ENCODE measurements at regions not wholly inside any gene's neighbourhood (a gene's known extent, or its start where the extent isn't known, plus 50 kb on each side); places are given as distances from the start of the nearest gene placed in this dataset.

GRCh38 chr13:74000876-74001275, 133.3 kb downstream of the KLF12 start:
- Mint-ChIP-seq H3K27me3 (ENCODE audit: low read depth) (no peaks in the 10 kb centered on the region), H3K36me3 (no peaks in the 10 kb centered on the region), H3K4me1 (no peaks in the 10 kb centered on the region), H3K27ac (no peak overlapping the region), H3K9me3 (no peaks in the 10 kb centered on the region), H3K4me3 (no peak overlapping the region)
- ChIA-PET CTCF (no interaction called here), POLR2A (no interaction called here)
- no peak for ATAC-seq
- TF ChIP-seq ZNF281 (CRISPR knock-in tag; IDR thresholded peaks at IDR 0.05) (no peak), CREB1 (CRISPR knock-in tag; IDR thresholded peaks at IDR 0.05) (no peak), SMAD3 (CRISPR knock-in tag; IDR thresholded peaks at IDR 0.05; ENCODE audit: borderline replicate concordance) (no peak), TEAD1 (CRISPR knock-in tag; IDR thresholded peaks at IDR 0.05) (no peak)
- no peak for DNase-seq (ENCODE audit: low spot score)

- H3K27ac Mint-ChIP-seq: no peak overlapping the region
- no peak for TF ChIP-seq FOXP4 (CRISPR knock-in tag; IDR thresholded peaks at IDR 0.05)
- TF ChIP-seq NR3C1 (CRISPR knock-in tag; conservative IDR thresholded peaks at IDR 0.05; ENCODE audit: low read depth): no peak
- no peak for TF ChIP-seq USF1 (CRISPR knock-in tag; IDR thresholded peaks at IDR 0.05)
- no peak for TF ChIP-seq CTCF (IDR thresholded peaks at IDR 0.05)
- no peak for TF ChIP-seq CREM (CRISPR knock-in tag; IDR thresholded peaks at IDR 0.05)
- no peak for TF ChIP-seq NR1H2 (CRISPR knock-in tag; IDR thresholded peaks at IDR 0.05)
- no peak for TF ChIP-seq E2F1 (CRISPR knock-in tag; IDR thresholded peaks at IDR 0.05)
- no peak for TF ChIP-seq SOX15 (CRISPR knock-in tag; IDR thresholded peaks at IDR 0.05)
- TF ChIP-seq ZNF121 (CRISPR knock-in tag; IDR thresholded peaks at IDR 0.05): no peak
- no peak for TF ChIP-seq AR (CRISPR knock-in tag; IDR thresholded peaks at IDR 0.05)
- TF ChIP-seq ATF1 (CRISPR knock-in tag; IDR thresholded peaks at IDR 0.05): no peak
- ChIA-PET POLR2A (no interaction called here), CTCF (no interaction called here)
- no peaks in the 10 kb centered on the region for H3K36me3 Mint-ChIP-seq
- no peak for ATAC-seq
- H3K4me3 Mint-ChIP-seq: no peak overlapping the region
- no peak for DNase-seq (ENCODE audit: low spot score)
- peaks cover 14% of the 10 kb centered on the region for H3K4me1 Mint-ChIP-seq
- H3K27me3 Mint-ChIP-seq (ENCODE audit: low read depth): no peaks in the 10 kb centered on the region
- H3K9me3 Mint-ChIP-seq: no peaks in the 10 kb centered on the region
Observed at GRCh38 chr13:73998631-73999030, 135.6 kb downstream of the KLF12 start.

Measured in WTC11 (cell line).